RWPE1 (cell line): ENCODE measurements at regions not wholly inside any gene's neighbourhood (a gene's known extent, or its start where the extent isn't known, plus 50 kb on each side); places are given as distances from the start of the nearest gene placed in this dataset.

Experiments used
- CTCF ChIA-PET: fragments of 350-600 bp; sonication (Branson Sonifier 250); formaldehyde crosslinking; extraction: SDS; loops from one replicate; lab custom pipeline; 2021; lab: Yijun Ruan, JAX
- POLR2A ChIA-PET: fragments of 400-600 bp; formaldehyde crosslinking; extraction: SDS; loops from one replicate; lab custom pipeline; 2020; ENCODE audit warnings: antibody characterized with exemption; ENCODE audit not compliant: low non-redundant PET; lab: Yijun Ruan, JAX
- DNase-seq: peaks from one replicate; pipeline ENCODE4 v3.0.0; 2012; ENCODE audit warnings: low spot score
- H3K27ac ChIP-seq: fragments of 450-650 bp; 2 replicates; pipeline ENCODE4 v1.5.1; 2017
- TF ChIP-seq, protein P1 (sequence below): fragments of 450-650 bp; conservative IDR thresholded peaks from 2 replicates; pipeline ENCODE4 v1.5.1; 2017; ENCODE audit warnings: low read depth, mild to moderate bottlenecking

DNA sequence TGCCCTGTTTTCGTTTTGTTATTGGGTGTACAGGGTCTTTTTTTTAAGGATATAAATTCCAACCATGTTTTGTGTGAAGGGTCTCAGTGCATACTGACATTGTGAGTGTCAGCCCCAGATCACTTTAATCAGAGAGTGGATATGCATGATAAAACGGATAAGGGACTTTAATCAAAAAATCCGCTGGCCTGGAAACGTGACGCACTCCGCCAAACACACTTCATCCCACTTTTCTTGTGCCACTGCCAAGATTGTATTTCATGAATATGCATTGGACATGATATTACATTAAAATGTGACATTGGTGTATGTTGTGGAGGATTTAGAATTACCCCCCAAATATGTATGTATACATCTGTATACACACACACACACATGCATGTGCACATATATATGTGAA lies 273.1 kb downstream of the VRK1 start:
- H3K27ac ChIP-seq, result no peak overlapping the region
- ChIA-PET CTCF (no interaction called here), POLR2A (no interaction called here)
- TF ChIP-seq, protein P1, sequence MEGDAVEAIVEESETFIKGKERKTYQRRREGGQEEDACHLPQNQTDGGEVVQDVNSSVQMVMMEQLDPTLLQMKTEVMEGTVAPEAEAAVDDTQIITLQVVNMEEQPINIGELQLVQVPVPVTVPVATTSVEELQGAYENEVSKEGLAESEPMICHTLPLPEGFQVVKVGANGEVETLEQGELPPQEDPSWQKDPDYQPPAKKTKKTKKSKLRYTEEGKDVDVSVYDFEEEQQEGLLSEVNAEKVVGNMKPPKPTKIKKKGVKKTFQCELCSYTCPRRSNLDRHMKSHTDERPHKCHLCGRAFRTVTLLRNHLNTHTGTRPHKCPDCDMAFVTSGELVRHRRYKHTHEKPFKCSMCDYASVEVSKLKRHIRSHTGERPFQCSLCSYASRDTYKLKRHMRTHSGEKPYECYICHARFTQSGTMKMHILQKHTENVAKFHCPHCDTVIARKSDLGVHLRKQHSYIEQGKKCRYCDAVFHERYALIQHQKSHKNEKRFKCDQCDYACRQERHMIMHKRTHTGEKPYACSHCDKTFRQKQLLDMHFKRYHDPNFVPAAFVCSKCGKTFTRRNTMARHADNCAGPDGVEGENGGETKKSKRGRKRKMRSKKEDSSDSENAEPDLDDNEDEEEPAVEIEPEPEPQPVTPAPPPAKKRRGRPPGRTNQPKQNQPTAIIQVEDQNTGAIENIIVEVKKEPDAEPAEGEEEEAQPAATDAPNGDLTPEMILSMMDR, result no peak
- DNase-seq, result no peak

DNA sequence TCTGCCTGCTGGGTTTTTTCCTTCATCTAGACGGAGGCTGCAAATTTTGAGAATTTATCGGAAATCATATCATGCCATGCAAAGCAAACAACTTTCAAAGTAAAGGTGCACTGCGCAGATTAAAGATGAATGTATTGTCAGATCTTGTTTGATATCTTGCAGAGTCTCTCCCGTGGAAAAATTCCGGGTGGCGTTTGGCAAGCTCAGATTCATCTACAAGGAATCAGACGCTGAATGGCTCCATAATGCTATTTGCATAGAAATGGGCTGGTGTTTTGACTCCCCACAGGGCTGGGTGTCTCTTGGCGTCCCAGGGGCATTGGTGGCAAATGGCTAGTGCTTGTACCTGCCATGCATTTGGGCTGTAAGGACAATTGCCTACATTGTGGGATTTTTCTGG lies 274.0 kb downstream of the VRK1 start:
- no peak for DNase-seq
- CTCF ChIA-PET, result interaction anchor here (0.6 kb wide), 1 partner anchor 1301 kb away, joined by 3 read pairs; no protein-coding TSS in a partner anchor
- POLR2A ChIA-PET, result interaction anchor here (0.5 kb wide), 1 partner anchor 13 kb away, joined by 3 read pairs; no protein-coding TSS in a partner anchor
- H3K27ac ChIP-seq, result no peak overlapping the region
- TF ChIP-seq, protein P1, result no peak

DNA sequence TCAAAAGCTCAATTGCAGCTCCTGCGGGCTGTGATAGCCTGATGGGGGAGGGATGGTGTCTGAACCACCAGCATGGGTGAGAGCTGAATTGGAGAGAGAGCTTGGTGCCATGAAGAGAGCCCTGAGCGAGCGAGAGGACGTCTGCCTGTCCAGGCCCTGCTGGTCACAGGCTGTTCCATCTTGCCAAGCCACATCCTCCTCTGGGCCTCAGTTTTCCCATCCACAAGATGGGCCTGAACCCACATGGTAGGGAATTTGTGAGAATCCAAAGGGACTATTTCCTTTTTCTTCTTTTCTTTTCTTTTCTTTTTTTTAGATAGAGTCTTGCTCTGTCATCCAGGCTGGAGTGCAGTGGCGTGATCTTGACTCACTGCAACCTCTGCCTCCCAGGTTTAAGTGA lies 276.4 kb downstream of the VRK1 start:
- ChIA-PET POLR2A (no interaction called here), CTCF (no interaction called here)
- H3K27ac ChIP-seq, result no peak overlapping the region
- no peak for DNase-seq
- TF ChIP-seq, protein P1, result no peak

DNA sequence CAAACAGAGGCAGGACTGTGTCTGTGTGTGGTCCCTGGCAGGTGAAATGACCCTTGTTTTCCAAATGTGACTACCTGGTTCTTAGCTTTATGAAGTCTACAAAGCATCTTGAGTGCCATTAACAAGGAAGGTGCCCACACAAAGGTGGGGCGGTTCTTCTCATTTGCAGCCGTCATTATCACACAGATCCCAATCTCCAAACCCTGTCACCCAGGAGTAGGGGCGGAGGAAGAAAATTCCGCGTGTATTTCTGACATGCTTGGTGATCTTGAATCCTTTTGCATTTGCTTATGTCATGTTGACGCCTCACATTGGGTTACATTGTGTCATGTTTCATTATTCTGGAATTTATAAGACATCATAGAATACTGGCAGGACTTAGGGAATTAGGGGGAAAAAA lies 277.3 kb downstream of the VRK1 start:
- TF ChIP-seq, protein P1, result no peak
- no peak for DNase-seq
- CTCF ChIA-PET, result no interaction called here
- no peak overlapping the region for H3K27ac ChIP-seq
- POLR2A ChIA-PET, result no interaction called here

DNA sequence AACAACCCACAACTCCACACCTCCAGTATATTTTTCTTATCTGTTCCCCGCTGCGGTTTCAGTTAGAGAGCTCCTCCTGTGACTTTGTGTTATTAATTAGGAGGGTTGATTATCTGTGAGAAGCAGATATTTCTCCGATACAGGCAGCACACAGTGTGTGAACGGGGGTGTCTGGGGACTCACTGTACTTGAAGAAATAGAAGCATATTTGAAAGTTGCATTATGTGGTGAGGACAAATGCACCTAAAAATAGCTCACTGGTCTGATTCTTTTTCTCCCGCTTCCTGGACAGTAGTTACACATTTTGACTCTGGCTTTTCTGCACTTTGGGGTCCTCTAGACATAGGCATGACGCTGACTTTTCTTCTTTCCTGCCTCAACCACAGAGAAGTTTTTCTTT lies 277.7 kb downstream of the VRK1 start:
- TF ChIP-seq, protein P1, result no peak
- POLR2A ChIA-PET, result no interaction called here
- CTCF ChIA-PET, result no interaction called here
- no peak overlapping the region for H3K27ac ChIP-seq
- DNase-seq, result no peak

DNA sequence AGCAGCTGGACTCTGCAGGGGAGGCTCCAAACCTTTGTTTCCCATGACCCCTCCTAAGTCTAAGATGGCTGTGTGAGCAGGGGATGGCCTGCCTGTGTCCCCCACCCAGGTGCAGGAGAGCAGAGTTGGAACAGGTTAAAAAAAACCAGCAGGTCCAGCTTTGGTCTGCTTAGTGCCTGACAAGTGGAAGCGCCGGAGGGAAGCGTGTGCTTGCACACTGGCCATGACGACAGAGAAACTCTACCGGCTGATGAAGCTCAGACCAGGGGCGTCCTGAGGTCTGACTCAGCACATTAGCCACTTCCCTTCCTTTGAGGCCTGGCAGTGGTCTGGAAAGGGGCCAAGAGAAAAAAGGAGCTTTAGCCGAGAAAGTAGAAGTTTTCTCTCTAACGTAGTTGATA lies 280.1 kb downstream of the VRK1 start:
- TF ChIP-seq, protein P1, result no peak
- DNase-seq, result peak; percentile 77
- CTCF ChIA-PET, result no interaction called here
- H3K27ac ChIP-seq, result no peak overlapping the region
- POLR2A ChIA-PET, result no interaction called here

DNA sequence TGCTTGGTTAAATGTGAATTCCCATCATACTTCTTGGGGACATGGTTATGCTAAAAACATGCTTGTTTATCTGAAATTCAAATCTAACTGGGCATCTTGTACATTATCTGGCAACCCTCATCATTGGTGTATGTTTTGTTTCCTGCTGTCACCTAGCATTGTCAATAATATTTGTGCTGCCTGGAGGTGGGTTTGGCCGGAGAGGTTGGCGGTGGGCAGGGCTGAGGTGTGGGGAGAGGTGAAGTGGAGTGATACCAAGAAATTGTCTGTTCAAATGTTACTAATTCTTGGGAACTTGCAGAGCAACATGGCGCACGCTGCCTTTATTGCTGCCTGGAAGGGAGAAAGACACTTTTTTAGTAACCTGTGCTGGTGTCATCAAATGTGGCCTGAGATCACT lies 280.5 kb downstream of the VRK1 start:
- no peak for DNase-seq
- ChIA-PET CTCF (no interaction called here), POLR2A (no interaction called here)
- no peak overlapping the region for H3K27ac ChIP-seq
- TF ChIP-seq, protein P1, result no peak
